Neural cell (in vitro differentiated cells): ENCODE measurements at regions not wholly inside any gene's neighbourhood (a gene's known extent, or its start where the extent isn't known, plus 50 kb on each side); places are given as distances from the start of the nearest gene placed in this dataset.

Source experiments
- H2AFZ ChIP-seq: fragments of 200-600, 300-800 bp; sonication (generic), shearing (Covaris generic); 2 replicates; pipeline ENCODE4 v1.6.0; 2014; ENCODE audit warnings: low read depth, mild to moderate bottlenecking, antibody characterized with exemption, low read length, moderate library complexity
- H3F3A ChIP-seq: fragments of 200-600 bp; shearing (Covaris generic); 2 replicates; pipeline ENCODE4 v1.6.1; 2016; ENCODE audit warnings: mild to moderate bottlenecking, moderate library complexity, mixed read lengths, antibody characterized with exemption, low read length; ENCODE audit not compliant: insufficient read depth, poor library complexity, severe bottlenecking
- H3K27ac ChIP-seq: fragments of 200-600, 300-800 bp; sonication (generic), shearing (Covaris generic); 2 replicates; pipeline ENCODE4 v1.5.1; 2014; ENCODE audit warnings: mild to moderate bottlenecking, low read length, moderate library complexity
- H3K27me3 ChIP-seq: fragments of 300-800, 200-600 bp; sonication (generic), shearing (Covaris generic); 2 replicates; pipeline ENCODE4 v1.6.0; 2014; ENCODE audit warnings: mild to moderate bottlenecking, low read depth, low read length, moderate library complexity; ENCODE audit not compliant: insufficient read depth
- H3K36me3 ChIP-seq: fragments of 300-800, 200-600 bp; sonication (generic), shearing (Covaris generic); 2 replicates; pipeline ENCODE4 v1.5.1; 2014; ENCODE audit warnings: mild to moderate bottlenecking, antibody characterized with exemption, low read length, moderate library complexity; ENCODE audit not compliant: insufficient read depth
- H3K4me2 ChIP-seq: fragments of 300-800, 200-600 bp; sonication (generic), shearing (Covaris generic); 2 replicates; pipeline ENCODE4 v1.6.0; 2014; ENCODE audit warnings: mild to moderate bottlenecking, low read length
- H3K4me3 ChIP-seq: fragments of 300-800, 200-600 bp; sonication (generic), shearing (Covaris generic); 2 replicates; pipeline ENCODE4 v1.5.1; 2014; ENCODE audit warnings: mild to moderate bottlenecking, low read length, moderate library complexity
- H3K79me2 ChIP-seq: fragments of 200-600 bp; shearing (Covaris generic); replicated peaks from 2 replicates; pipeline ENCODE4 v1.6.0; 2014; ENCODE audit warnings: mild to moderate bottlenecking, low read length, moderate library complexity; ENCODE audit not compliant: insufficient read depth
- H3K9ac ChIP-seq: fragments of 300-800, 200-600 bp; sonication (generic), shearing (Covaris generic); 2 replicates; pipeline ENCODE4 v1.6.1; 2016; ENCODE audit warnings: mild to moderate bottlenecking, low read length, mixed read lengths
- H3K9me2 ChIP-seq: fragments of 200-600 bp; shearing (Covaris generic); 2 replicates; pipeline ENCODE4 v1.6.1; 2016; ENCODE audit warnings: mild to moderate bottlenecking, low read length, mixed read lengths; ENCODE audit not compliant: insufficient read depth
- H3K9me3 ChIP-seq: fragments of 200-600, 300-800 bp; sonication (generic), shearing (Covaris generic); 2 replicates; pipeline ENCODE4 v1.6.1; 2016; ENCODE audit warnings: mild to moderate bottlenecking, mixed run types, low read length, moderate library complexity, mixed read lengths
- H4K20me1 ChIP-seq: fragments of 200-600 bp; shearing (Covaris generic); 2 replicates; pipeline ENCODE4 v1.6.1; 2016; ENCODE audit warnings: mild to moderate bottlenecking, mixed run types; ENCODE audit not compliant: insufficient read depth
- EP300 ChIP-seq: fragments of 450-650 bp; conservative IDR thresholded peaks from 2 replicates; pipeline ENCODE4 v1.6.1; 2014; ENCODE audit warnings: antibody characterized with exemption, mild to moderate bottlenecking, moderate library complexity; ENCODE audit not compliant: poor library complexity, severe bottlenecking
- EZH2 ChIP-seq: fragments of 200-600, 300-800 bp; shearing (Covaris generic), sonication (generic); IDR thresholded peaks from 2 replicates; pipeline ENCODE4 v1.6.1; 2014; ENCODE audit warnings: antibody characterized with exemption, low read length, borderline replicate concordance, mild to moderate bottlenecking; ENCODE audit not compliant: insufficient read depth, poor library complexity, severe bottlenecking
- MXI1 ChIP-seq: fragments of 450-650 bp; conservative IDR thresholded peaks from 2 replicates; pipeline ENCODE4 v1.6.1; 2014; ENCODE audit warnings: antibody characterized with exemption, mild to moderate bottlenecking; ENCODE audit not compliant: poor library complexity, severe bottlenecking
- POLR2AphosphoS5 ChIP-seq: IDR thresholded peaks from 2 replicates; pipeline ENCODE4 v1.6.1; 2012
- RAD21 ChIP-seq: fragments of 450-650 bp; conservative IDR thresholded peaks from 2 replicates; pipeline ENCODE4 v1.6.1; 2014; ENCODE audit warnings: antibody characterized with exemption, mild to moderate bottlenecking, moderate library complexity
- REST ChIP-seq: IDR thresholded peaks from 2 replicates; pipeline ENCODE4 v1.6.1; 2012; ENCODE audit warnings: borderline replicate concordance
- SMC3 ChIP-seq: fragments of 450-650 bp; conservative IDR thresholded peaks from 2 replicates; pipeline ENCODE4 v1.6.1; 2014; ENCODE audit warnings: antibody characterized with exemption, mild to moderate bottlenecking, moderate library complexity; ENCODE audit not compliant: poor library complexity
- TAF1 ChIP-seq: IDR thresholded peaks from 2 replicates; pipeline ENCODE4 v1.6.1; 2012; ENCODE audit warnings: low read depth
- TF ChIP-seq, protein P1 (sequence below): fragments of 450-650 bp; IDR thresholded peaks from 2 replicates; pipeline ENCODE4 v1.5.1; 2014; ENCODE audit warnings: antibody characterized with exemption, mild to moderate bottlenecking, moderate library complexity; ENCODE audit not compliant: poor library complexity, severe bottlenecking

DNA sequence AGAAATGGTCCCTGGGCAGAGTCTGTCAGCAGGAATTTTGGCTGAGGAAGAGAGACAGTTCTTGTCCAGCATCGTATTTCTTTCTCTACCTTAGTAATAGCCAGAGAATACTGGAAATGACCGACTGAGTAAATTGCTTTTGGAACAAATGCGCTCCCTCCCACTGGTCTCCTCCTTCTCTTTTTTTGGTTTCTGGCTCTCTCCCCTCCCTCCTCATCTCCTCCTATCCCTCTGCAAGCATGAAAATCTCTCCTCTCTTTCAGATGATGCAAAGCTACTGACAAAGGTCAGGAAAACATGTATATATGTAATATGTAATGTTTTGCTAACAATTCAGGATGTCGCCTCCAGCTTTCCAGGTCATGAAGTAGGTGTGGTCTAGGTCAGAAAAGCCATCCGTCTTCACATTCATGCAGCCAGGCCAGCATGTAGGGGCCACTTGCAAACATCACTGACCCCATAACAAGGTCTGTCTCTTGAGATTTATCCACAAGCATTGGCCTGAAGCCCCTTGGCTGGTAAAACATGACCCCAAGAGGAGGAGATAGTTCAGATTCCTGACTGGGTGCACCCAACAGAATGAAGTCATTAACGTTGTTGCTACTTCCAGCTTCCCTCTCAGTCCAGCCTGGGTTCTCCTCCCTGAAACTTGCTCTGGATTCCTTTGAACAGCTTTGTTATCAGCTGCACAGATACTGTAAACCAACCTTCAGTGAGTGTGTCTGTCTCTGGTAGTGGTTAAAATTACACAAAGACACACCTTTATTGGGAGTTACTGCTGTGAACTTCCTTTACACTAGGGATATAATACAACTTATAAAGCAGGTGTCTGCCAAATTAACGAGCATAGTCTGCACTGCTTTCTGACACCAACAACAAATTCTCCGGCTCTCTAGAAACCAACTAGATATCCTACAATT, 864.4 kb upstream of the KLHL29 start:
- no peak overlapping the region for H3K27ac ChIP-seq
- no peak overlapping the region for H3K4me2 ChIP-seq
- no peaks in the 10 kb centered on the region for H3K9me3 ChIP-seq
- H4K20me1 ChIP-seq: no peaks in the 10 kb centered on the region
- H3F3A ChIP-seq: no peaks in the 10 kb centered on the region
- TF ChIP-seq RAD21: no peak
- no peak for TF ChIP-seq EZH2
- no peak for TF ChIP-seq POLR2AphosphoS5
- H3K27me3 ChIP-seq: no peaks in the 10 kb centered on the region
- H3K36me3 ChIP-seq: no peaks in the 10 kb centered on the region
- no peaks in the 10 kb centered on the region for H3K79me2 ChIP-seq
- no peak overlapping the region for H2AFZ ChIP-seq
- no peaks in the 10 kb centered on the region for H3K9me2 ChIP-seq
- H3K9ac ChIP-seq: no peak overlapping the region
- no peak overlapping the region for H3K4me3 ChIP-seq

DNA sequence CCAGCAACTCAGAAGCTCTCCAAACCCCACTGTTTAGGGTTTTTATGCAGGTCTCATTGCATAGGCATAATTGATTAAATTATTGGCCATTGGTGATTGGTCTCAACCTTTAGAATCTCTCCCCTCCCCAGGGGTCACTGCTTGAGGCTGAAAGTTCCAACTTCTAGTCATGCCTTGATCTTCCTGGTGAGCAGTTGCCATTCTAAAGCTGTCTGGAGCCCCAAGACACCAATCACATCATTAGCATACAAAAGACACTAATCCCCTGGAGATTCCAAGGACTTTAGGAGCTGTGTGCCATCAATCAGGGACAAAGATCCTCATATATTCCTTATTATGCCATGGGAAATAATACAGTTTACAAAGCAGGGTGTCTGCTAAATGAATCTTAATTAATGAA, 863.4 kb upstream of the KLHL29 start:
- Histone ChIP-seq H3K9ac (no peak overlapping the region), H2AFZ (no peak overlapping the region), H3K4me3 (no peak overlapping the region), H3K9me2 (no peaks in the 10 kb centered on the region), H3F3A (no peaks in the 10 kb centered on the region), H3K27me3 (no peaks in the 10 kb centered on the region), H3K79me2 (no peaks in the 10 kb centered on the region), H3K9me3 (no peaks in the 10 kb centered on the region), H3K27ac (no peak overlapping the region), H3K36me3 (no peaks in the 10 kb centered on the region), H4K20me1 (no peaks in the 10 kb centered on the region), H3K4me2 (no peak overlapping the region)
- TF ChIP-seq TAF1: no peak
- no peak for TF ChIP-seq MXI1
- no peak for TF ChIP-seq EZH2
- TF ChIP-seq SMC3: no peak
- TF ChIP-seq, protein P1, sequence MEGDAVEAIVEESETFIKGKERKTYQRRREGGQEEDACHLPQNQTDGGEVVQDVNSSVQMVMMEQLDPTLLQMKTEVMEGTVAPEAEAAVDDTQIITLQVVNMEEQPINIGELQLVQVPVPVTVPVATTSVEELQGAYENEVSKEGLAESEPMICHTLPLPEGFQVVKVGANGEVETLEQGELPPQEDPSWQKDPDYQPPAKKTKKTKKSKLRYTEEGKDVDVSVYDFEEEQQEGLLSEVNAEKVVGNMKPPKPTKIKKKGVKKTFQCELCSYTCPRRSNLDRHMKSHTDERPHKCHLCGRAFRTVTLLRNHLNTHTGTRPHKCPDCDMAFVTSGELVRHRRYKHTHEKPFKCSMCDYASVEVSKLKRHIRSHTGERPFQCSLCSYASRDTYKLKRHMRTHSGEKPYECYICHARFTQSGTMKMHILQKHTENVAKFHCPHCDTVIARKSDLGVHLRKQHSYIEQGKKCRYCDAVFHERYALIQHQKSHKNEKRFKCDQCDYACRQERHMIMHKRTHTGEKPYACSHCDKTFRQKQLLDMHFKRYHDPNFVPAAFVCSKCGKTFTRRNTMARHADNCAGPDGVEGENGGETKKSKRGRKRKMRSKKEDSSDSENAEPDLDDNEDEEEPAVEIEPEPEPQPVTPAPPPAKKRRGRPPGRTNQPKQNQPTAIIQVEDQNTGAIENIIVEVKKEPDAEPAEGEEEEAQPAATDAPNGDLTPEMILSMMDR: no peak
- TF ChIP-seq POLR2AphosphoS5: no peak
- TF ChIP-seq RAD21: no peak
- TF ChIP-seq EP300: no peak
- no peak for TF ChIP-seq REST
